Endothelial cell (in vitro differentiated cells): ENCODE measurements at regions not wholly inside any gene's neighbourhood (a gene's known extent, or its start where the extent isn't known, plus 50 kb on each side); places are given as distances from the start of the nearest gene placed in this dataset.
"Not testable (repeated sequence)": the region's sequence is repeated elsewhere in the genome, so short reads cannot be mapped to it uniquely, and the experiment has no call there.

ENCODE experiments used
- DNase-seq: peaks from one replicate; pipeline ENCODE4 v3.0.0; 2021; ENCODE audit warnings: low spot score
- H3K27ac Mint-ChIP-seq: one replicate; pipeline ENCODE4 v1.8.0; 2021; ENCODE audit warnings: mixed read lengths, inconsistent platforms; ENCODE audit not compliant: unreplicated experiment
- H3K27me3 Mint-ChIP-seq: one replicate; pipeline ENCODE4 v1.8.0; 2021; ENCODE audit warnings: mild to moderate bottlenecking, moderate library complexity, mixed read lengths, inconsistent platforms; ENCODE audit not compliant: unreplicated experiment
- H3K36me3 Mint-ChIP-seq: one replicate; pipeline ENCODE4 v1.8.0; 2021; ENCODE audit warnings: mild to moderate bottlenecking, low read depth, mixed read lengths, inconsistent platforms; ENCODE audit not compliant: unreplicated experiment
- H3K4me1 Mint-ChIP-seq: one replicate; pipeline ENCODE4 v1.8.0; 2021; ENCODE audit warnings: mild to moderate bottlenecking, mixed read lengths, inconsistent platforms; ENCODE audit not compliant: unreplicated experiment
- H3K4me3 Mint-ChIP-seq: one replicate; pipeline ENCODE4 v1.8.0; 2021; ENCODE audit warnings: mild to moderate bottlenecking, mixed read lengths, inconsistent platforms; ENCODE audit not compliant: unreplicated experiment
- H3K9me3 Mint-ChIP-seq: one replicate; pipeline ENCODE4 v1.8.0; 2021; ENCODE audit warnings: mixed read lengths, inconsistent platforms; ENCODE audit not compliant: unreplicated experiment
- TF ChIP-seq, protein P1 (sequence below): fragments of 200-600 bp; sonication (generic); IDR thresholded peaks from one replicate; pipeline ENCODE4 v1.5.0; 2021; ENCODE audit warnings: antibody characterized with exemption; ENCODE audit not compliant: unreplicated experiment

DNA sequence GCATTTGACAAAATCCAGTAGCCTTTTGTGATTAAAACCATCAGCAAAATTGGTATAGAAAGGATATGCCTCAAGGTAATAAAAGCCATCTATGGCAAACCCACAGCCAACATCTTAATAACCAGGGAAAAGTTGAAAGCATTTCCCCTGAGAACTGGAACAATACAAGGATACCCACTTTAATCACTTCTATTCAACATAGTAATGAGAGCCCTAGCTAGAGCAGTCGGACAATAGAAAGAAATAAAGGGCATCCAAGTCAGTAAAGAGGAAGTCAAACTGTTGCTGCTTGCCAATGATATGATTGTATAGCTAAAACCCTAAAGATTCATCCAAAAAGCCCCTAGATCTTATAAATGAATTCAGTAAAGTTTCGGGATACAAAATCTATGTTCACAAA, 1510.3 kb downstream of the PCDH9 start:
- TF ChIP-seq, protein P1, sequence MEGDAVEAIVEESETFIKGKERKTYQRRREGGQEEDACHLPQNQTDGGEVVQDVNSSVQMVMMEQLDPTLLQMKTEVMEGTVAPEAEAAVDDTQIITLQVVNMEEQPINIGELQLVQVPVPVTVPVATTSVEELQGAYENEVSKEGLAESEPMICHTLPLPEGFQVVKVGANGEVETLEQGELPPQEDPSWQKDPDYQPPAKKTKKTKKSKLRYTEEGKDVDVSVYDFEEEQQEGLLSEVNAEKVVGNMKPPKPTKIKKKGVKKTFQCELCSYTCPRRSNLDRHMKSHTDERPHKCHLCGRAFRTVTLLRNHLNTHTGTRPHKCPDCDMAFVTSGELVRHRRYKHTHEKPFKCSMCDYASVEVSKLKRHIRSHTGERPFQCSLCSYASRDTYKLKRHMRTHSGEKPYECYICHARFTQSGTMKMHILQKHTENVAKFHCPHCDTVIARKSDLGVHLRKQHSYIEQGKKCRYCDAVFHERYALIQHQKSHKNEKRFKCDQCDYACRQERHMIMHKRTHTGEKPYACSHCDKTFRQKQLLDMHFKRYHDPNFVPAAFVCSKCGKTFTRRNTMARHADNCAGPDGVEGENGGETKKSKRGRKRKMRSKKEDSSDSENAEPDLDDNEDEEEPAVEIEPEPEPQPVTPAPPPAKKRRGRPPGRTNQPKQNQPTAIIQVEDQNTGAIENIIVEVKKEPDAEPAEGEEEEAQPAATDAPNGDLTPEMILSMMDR: no peak
- H3K27ac Mint-ChIP-seq: peak overlapping the region; percentile 98
- peaks cover 9% of the 10 kb centered on the region for H3K4me1 Mint-ChIP-seq
- H3K9me3 Mint-ChIP-seq: no peaks in the 10 kb centered on the region
- no peaks in the 10 kb centered on the region for H3K27me3 Mint-ChIP-seq
- DNase-seq: no peak
- H3K4me3 Mint-ChIP-seq: no peak overlapping the region
- H3K36me3 Mint-ChIP-seq: no peaks in the 10 kb centered on the region

DNA sequence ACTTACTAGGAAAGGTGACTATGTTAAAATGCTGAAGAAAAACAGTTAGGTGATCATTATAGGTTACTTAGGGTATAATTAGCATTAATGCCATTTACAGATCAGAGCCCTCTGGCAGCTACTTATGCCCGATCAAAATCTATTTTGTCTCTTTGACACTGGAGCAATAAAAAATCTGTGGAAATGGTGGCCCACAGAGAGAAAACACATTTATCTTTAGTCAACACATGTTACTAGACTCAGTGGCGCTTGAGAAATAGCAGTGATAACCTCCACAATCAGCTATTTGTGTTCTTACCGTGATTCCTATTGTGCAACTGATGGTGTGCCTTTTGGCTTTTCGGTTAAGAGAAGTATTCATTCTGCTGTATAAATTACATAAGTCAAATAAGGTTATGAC, 1519.6 kb downstream of the PCDH9 start:
- H3K9me3 Mint-ChIP-seq: no peaks in the 10 kb centered on the region
- H3K4me1 Mint-ChIP-seq: no peaks in the 10 kb centered on the region

DNA sequence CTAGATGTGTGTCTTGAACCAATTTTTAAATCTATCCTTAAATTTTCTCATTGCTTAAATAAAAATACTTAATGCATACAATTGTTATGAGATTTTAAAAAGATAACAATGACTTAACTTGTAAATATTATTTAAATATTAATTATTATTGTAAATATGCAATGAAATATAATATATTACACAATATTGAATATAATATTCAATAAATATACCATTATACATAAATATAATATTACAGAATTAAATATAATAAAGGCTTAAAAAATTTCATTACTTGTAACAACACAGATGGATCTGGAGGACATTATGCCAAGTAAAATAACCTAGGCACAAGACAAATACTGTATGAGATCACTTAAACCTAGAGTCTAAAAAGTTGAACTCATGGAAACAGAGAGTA, 1532.3 kb downstream of the PCDH9 start:
- TF ChIP-seq, protein P1: no peak
- Mint-ChIP-seq H3K27me3 (no peaks in the 10 kb centered on the region), H3K4me3 (no peak overlapping the region), H3K36me3 (no peaks in the 10 kb centered on the region), H3K27ac (no peak overlapping the region), H3K4me1 (peaks cover 7% of the 10 kb centered on the region), H3K9me3 (no peaks in the 10 kb centered on the region)
- no peak for DNase-seq

More for the DNA sequence above, 1519.6 kb downstream of the PCDH9 start:
- TF ChIP-seq, protein P1: no peak
- no peaks in the 10 kb centered on the region for H3K27me3 Mint-ChIP-seq
- DNase-seq: no peak
- H3K27ac Mint-ChIP-seq: no peak overlapping the region
- H3K36me3 Mint-ChIP-seq: no peaks in the 10 kb centered on the region
- H3K4me3 Mint-ChIP-seq: no peak overlapping the region

DNA sequence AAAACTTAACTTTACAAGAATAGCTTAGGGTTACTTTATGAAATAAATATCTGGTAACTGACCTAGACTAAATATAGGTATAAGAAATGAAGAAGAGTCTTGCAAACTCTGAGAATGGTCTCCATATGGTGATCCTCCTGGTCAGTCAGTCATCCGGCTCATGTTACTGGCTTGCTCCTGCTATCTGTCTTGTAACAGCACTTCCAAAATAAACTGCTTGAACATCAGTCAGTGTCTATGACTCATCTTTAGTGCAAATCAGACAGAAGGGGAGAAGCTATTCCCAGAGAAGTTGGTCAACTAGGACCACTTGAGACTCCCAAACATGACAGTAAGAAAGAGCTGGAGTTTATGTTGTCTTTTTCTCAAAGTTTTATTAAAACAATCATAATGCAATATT, 1550.9 kb downstream of the PCDH9 start:
- Mint-ChIP-seq H3K27me3 (peaks cover 4% of the 10 kb centered on the region), H3K27ac (no peak overlapping the region), H3K36me3 (no peaks in the 10 kb centered on the region), H3K9me3 (no peaks in the 10 kb centered on the region), H3K4me1 (no peaks in the 10 kb centered on the region), H3K4me3 (no peak overlapping the region)
- no peak for DNase-seq
- TF ChIP-seq, protein P1: no peak

DNA sequence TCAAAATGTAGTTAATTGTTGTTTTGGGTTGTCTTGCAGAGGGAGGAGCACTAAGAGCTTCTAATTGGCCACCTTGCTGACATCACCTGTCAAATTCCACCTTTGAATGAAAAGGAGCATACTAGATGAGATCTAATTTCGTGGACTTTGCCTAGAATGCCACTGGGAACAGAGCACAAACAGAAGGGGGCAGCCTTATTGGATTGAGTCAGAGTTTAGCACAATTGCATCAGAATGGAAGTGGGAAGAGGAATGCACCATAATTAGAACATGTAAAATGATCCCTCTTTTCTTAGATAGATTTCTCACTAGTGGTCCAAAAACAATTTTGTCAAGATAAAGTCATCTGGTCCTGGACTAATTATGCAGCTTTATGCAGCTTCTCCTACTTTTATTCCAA, 1552.2 kb downstream of the PCDH9 start:
- Mint-ChIP-seq H3K27me3 (peaks cover 5% of the 10 kb centered on the region), H3K4me1 (no peaks in the 10 kb centered on the region), H3K4me3 (no peak overlapping the region), H3K36me3 (no peaks in the 10 kb centered on the region), H3K27ac (no peak overlapping the region), H3K9me3 (no peaks in the 10 kb centered on the region)
- TF ChIP-seq, protein P1: no peak
- DNase-seq: no peak

DNA sequence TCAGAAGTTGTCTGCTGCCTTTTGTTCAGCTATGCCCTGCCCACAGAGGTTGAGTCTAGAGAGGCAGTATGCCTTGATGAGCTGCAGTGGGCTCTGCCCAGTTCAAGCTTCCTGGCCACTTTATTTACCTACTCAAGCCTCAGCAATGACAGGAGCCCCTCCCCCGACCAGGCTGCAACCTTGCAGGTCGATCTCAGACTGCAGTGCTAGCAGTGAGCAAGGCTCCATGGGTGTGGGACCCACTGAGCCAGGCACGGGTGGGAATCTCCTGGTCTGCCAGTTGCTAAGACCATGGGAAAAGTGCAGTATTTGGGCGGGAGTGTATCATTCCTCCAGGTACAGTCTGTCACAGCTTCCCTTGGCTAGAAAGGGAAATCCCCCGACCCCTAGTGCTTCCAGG, 1554.8 kb downstream of the PCDH9 start:
- H3K36me3 Mint-ChIP-seq, H3K27ac Mint-ChIP-seq, H3K27me3 Mint-ChIP-seq, DNase-seq, H3K4me1 Mint-ChIP-seq, H3K9me3 Mint-ChIP-seq, H3K4me3 Mint-ChIP-seq: not testable (repeated sequence)
